SK-N-SH treated with all-trans-retinoic acid at 6 μM for 48 hours (cell line): ENCODE measurements at regions not wholly inside any gene's neighbourhood (a gene's known extent, or its start where the extent isn't known, plus 50 kb on each side); places are given as distances from the start of the nearest gene placed in this dataset.

ENCODE experiments used
- ARNTL ChIP-seq: fragments of 450-650 bp; formaldehyde crosslinking; IDR thresholded peaks from 2 replicates; pipeline ENCODE4 v1.5.0; 2020; ENCODE audit warnings: low read depth, mild to moderate bottlenecking, moderate library complexity, borderline replicate concordance
- CREB5 ChIP-seq: fragments of 250-450 bp; sonication (Bioruptor Pico); IDR thresholded peaks from 2 replicates; pipeline ENCODE4 v1.5.1; 2020; ENCODE audit warnings: low read depth, mild to moderate bottlenecking, moderate library complexity
- CSDC2 ChIP-seq: fragments of 250-450 bp; sonication (Bioruptor Pico); IDR thresholded peaks from 2 replicates; pipeline ENCODE4 v1.5.0; 2020; ENCODE audit warnings: mild to moderate bottlenecking, moderate library complexity
- ISL1 ChIP-seq: fragments of 250-450 bp; sonication (Bioruptor Pico); IDR thresholded peaks from 2 replicates; pipeline ENCODE4 v2.1.2; 2022; ENCODE audit warnings: mild to moderate bottlenecking, moderate library complexity
- POU6F1 ChIP-seq: fragments of 250-450 bp; sonication (Bioruptor Pico); IDR thresholded peaks from 2 replicates; pipeline ENCODE4 v1.8.0; 2021; ENCODE audit warnings: low read depth, mild to moderate bottlenecking, moderate library complexity, borderline replicate concordance
- PPARA ChIP-seq: fragments of 250-450 bp; sonication (Bioruptor Pico); IDR thresholded peaks from 2 replicates; pipeline ENCODE4 v1.5.0; 2020; ENCODE audit warnings: mild to moderate bottlenecking, borderline replicate concordance
- SNAI2 ChIP-seq: fragments of 250-450 bp; sonication (Bioruptor Pico); IDR thresholded peaks from 2 replicates; pipeline ENCODE4 v1.5.0; 2020; ENCODE audit warnings: mild to moderate bottlenecking, moderate library complexity
- TCF4 ChIP-seq: fragments of 250-450 bp; sonication (Bioruptor Pico); IDR thresholded peaks from 2 replicates; pipeline ENCODE4 v1.8.0; 2021; ENCODE audit warnings: mild to moderate bottlenecking, moderate library complexity, borderline replicate concordance
- TOX ChIP-seq: fragments of 250-450 bp; sonication (Bioruptor Pico); IDR thresholded peaks from 2 replicates; pipeline ENCODE4 v1.8.0; 2021; ENCODE audit warnings: mild to moderate bottlenecking, moderate library complexity, borderline replicate concordance
- TSHZ2 ChIP-seq: fragments of 250-450 bp; sonication (Bioruptor Pico); IDR thresholded peaks from 2 replicates; pipeline ENCODE4 v1.5.0; 2020; ENCODE audit warnings: mild to moderate bottlenecking, moderate library complexity
- ZFP3 ChIP-seq: fragments of 250-450 bp; sonication (Bioruptor Pico); IDR thresholded peaks from 2 replicates; pipeline ENCODE4 v1.5.0; 2020; ENCODE audit warnings: mild to moderate bottlenecking, moderate library complexity
- TF ChIP-seq, protein P1 (sequence below): fragments of 250-450 bp; sonication (Bioruptor Pico); IDR thresholded peaks from 2 replicates; pipeline ENCODE4 v1.8.0; 2020; ENCODE audit warnings: mild to moderate bottlenecking, moderate library complexity, borderline replicate concordance
- TF ChIP-seq, protein P2 (sequence below): fragments of 250-450 bp; sonication (Bioruptor Pico); IDR thresholded peaks from 2 replicates; pipeline ENCODE4 v1.5.1; 2021; ENCODE audit warnings: mild to moderate bottlenecking, moderate library complexity

GRCh38 chr15:79702621-79703020, 194.2 kb downstream of the MTHFS start:
- no peak for TF ChIP-seq PPARA (CRISPR knock-in tag)
- no peak for TF ChIP-seq TOX (CRISPR knock-in tag)
- TF ChIP-seq SNAI2 (CRISPR knock-in tag) = no peak
- TF ChIP-seq, protein P1, sequence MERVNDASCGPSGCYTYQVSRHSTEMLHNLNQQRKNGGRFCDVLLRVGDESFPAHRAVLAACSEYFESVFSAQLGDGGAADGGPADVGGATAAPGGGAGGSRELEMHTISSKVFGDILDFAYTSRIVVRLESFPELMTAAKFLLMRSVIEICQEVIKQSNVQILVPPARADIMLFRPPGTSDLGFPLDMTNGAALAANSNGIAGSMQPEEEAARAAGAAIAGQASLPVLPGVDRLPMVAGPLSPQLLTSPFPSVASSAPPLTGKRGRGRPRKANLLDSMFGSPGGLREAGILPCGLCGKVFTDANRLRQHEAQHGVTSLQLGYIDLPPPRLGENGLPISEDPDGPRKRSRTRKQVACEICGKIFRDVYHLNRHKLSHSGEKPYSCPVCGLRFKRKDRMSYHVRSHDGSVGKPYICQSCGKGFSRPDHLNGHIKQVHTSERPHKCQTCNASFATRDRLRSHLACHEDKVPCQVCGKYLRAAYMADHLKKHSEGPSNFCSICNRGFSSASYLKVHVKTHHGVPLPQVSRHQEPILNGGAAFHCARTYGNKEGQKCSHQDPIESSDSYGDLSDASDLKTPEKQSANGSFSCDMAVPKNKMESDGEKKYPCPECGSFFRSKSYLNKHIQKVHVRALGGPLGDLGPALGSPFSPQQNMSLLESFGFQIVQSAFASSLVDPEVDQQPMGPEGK (CRISPR knock-in tag) = no peak
- no peak for TF ChIP-seq ARNTL
- no peak for TF ChIP-seq ISL1 (CRISPR knock-in tag)
- no peak for TF ChIP-seq POU6F1 (CRISPR knock-in tag)
- no peak for TF ChIP-seq TSHZ2 (CRISPR knock-in tag)
- no peak for TF ChIP-seq CREB5 (CRISPR knock-in tag)
- TF ChIP-seq, protein P2, sequence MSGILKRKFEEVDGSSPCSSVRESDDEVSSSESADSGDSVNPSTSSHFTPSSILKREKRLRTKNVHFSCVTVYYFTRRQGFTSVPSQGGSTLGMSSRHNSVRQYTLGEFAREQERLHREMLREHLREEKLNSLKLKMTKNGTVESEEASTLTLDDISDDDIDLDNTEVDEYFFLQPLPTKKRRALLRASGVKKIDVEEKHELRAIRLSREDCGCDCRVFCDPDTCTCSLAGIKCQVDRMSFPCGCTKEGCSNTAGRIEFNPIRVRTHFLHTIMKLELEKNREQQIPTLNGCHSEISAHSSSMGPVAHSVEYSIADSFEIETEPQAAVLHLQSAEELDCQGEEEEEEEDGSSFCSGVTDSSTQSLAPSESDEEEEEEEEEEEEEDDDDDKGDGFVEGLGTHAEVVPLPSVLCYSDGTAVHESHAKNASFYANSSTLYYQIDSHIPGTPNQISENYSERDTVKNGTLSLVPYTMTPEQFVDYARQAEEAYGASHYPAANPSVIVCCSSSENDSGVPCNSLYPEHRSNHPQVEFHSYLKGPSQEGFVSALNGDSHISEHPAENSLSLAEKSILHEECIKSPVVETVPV (CRISPR knock-in tag) = no peak
- TF ChIP-seq CSDC2 (CRISPR knock-in tag) = no peak
- TF ChIP-seq TCF4 (CRISPR knock-in tag) = no peak
- no peak for TF ChIP-seq ZFP3
